ENCODE measurements at regions not wholly inside any gene's neighbourhood (a gene's known extent, or its start where the extent isn't known, plus 50 kb on each side); places are given as distances from the start of the nearest gene placed in this dataset.

DNA sequence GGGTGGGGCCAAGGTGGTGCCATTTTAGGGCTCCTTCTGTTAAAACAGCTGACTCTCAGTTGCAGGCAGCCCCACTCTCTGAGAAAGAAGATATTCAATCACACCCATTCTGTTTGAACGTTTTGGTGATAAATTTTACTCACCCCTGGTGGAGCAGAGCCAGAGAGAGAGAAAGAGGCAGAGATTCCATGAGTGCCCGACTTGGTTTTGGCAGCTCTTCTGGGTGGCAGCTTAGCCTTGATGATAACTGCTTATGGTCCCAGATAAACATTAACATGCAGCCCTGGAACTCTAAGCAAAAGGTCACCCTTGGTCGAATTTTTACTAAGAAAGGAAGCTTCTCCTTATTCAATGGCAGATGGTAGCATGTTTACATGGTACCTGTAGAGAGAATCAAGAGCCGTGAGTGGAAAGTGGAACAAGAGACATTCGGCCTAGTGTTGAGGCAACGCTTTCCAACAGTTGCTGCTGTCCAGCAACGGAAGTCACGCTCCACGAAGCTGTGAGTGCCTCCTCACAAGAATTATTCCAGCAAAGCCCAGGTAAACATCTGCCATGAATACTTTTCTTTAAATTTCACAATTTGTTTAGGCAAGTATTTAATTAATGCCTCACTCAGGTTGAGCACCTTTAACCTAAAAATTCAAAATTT lies 530.6 kb upstream of the ROBO2 start:
- Histone ChIP-seq H3K9ac (ENCODE audit: control insufficient read depth, insufficient read depth, low read length) (no peak overlapping the region), H3K27me3 (replicated peaks in 1 of 2; ENCODE audit: control insufficient read depth in 2 of 2, insufficient read depth in 2 of 2, low read length in 1 of 2) (no peaks in the 10 kb centered on the region), H3K36me3 (ENCODE audit: control insufficient read depth in 2 of 2, insufficient read depth in 2 of 2, low read length in 1 of 2) (no peaks in the 10 kb centered on the region), H2AFZ (ENCODE audit: control insufficient read depth, low read depth, low read length) (no peak overlapping the region), H4K20me1 (ENCODE audit: control insufficient read depth, insufficient read depth) (no peaks in the 10 kb centered on the region), H3K27ac (ENCODE audit: control insufficient read depth, insufficient read depth) (no peak overlapping the region), H3K9me3 (replicated peaks; ENCODE audit: control insufficient read depth, insufficient read depth, low read length) (no peaks in the 10 kb centered on the region), H3K79me2 (ENCODE audit: control insufficient read depth, insufficient read depth, low read length) (no peaks in the 10 kb centered on the region), H3K4me1 (ENCODE audit: control insufficient read depth, insufficient read depth, low read length) (no peaks in the 10 kb centered on the region), H3K4me3 (no peak overlapping the region), H3K4me2 (ENCODE audit: control insufficient read depth, insufficient read depth) (no peak overlapping the region)
- ChIA-PET RAD21 (ENCODE audit: unreplicated experiment) (no interaction called here), SMC1A (ENCODE audit: uncharacterized antibody, unreplicated experiment) (no interaction called here), CTCF (no interaction called here), POLR2A (no interaction called here)
- no peak for DNase-seq (ENCODE audit: low read depth, low spot score)
- no peak for ATAC-seq
- no peak for FAIRE-seq
- no TSS peak for BruUV-seq (replicated peaks)
- intact Hi-C loops (cut with micrococcal nuclease; ENCODE audit: unreplicated experiment) (no loop called here), in situ Hi-C loops (cut with MboI) (no loop called here)
- TF ChIP-seq, protein P1, sequence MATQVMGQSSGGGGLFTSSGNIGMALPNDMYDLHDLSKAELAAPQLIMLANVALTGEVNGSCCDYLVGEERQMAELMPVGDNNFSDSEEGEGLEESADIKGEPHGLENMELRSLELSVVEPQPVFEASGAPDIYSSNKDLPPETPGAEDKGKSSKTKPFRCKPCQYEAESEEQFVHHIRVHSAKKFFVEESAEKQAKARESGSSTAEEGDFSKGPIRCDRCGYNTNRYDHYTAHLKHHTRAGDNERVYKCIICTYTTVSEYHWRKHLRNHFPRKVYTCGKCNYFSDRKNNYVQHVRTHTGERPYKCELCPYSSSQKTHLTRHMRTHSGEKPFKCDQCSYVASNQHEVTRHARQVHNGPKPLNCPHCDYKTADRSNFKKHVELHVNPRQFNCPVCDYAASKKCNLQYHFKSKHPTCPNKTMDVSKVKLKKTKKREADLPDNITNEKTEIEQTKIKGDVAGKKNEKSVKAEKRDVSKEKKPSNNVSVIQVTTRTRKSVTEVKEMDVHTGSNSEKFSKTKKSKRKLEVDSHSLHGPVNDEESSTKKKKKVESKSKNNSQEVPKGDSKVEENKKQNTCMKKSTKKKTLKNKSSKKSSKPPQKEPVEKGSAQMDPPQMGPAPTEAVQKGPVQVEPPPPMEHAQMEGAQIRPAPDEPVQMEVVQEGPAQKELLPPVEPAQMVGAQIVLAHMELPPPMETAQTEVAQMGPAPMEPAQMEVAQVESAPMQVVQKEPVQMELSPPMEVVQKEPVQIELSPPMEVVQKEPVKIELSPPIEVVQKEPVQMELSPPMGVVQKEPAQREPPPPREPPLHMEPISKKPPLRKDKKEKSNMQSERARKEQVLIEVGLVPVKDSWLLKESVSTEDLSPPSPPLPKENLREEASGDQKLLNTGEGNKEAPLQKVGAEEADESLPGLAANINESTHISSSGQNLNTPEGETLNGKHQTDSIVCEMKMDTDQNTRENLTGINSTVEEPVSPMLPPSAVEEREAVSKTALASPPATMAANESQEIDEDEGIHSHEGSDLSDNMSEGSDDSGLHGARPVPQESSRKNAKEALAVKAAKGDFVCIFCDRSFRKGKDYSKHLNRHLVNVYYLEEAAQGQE (IDR thresholded peaks at IDR 0.05; ENCODE audit: low read depth, low read length): peak; percentile 60; the same call in 1 of the 2 replicates
- TF ChIP-seq, protein P2, sequence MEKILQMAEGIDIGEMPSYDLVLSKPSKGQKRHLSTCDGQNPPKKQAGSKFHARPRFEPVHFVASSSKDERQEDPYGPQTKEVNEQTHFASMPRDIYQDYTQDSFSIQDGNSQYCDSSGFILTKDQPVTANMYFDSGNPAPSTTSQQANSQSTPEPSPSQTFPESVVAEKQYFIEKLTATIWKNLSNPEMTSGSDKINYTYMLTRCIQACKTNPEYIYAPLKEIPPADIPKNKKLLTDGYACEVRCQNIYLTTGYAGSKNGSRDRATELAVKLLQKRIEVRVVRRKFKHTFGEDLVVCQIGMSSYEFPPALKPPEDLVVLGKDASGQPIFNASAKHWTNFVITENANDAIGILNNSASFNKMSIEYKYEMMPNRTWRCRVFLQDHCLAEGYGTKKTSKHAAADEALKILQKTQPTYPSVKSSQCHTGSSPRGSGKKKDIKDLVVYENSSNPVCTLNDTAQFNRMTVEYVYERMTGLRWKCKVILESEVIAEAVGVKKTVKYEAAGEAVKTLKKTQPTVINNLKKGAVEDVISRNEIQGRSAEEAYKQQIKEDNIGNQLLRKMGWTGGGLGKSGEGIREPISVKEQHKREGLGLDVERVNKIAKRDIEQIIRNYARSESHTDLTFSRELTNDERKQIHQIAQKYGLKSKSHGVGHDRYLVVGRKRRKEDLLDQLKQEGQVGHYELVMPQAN (conservative IDR thresholded peaks at IDR 0.05): no peak
- TF ChIP-seq ZNF622 (IDR thresholded peaks at IDR 0.05): no peak
- WGBS (ENCODE audit: insufficient coverage, insufficient replicate concordance, low lambda C conversion rate, missing lambda C conversion rate): 24% methylated on average over 9 of the region's 9 CpGs
